Astrocyte of the hippocampus (primary cell): ENCODE measurements at regions not wholly inside any gene's neighbourhood (a gene's known extent, or its start where the extent isn't known, plus 50 kb on each side); places are given as distances from the start of the nearest gene placed in this dataset.
A peak's percentile ranks its signal among the peaks of the same experiment; 100 is the strongest.

Source experiments
- DNase-seq: peaks from one replicate; pipeline ENCODE4 v3.0.0; 2011; ENCODE audit warnings: low read depth, low spot score

GRCh38 chr2:163266772-163267171, 428.2 kb upstream of the KCNH7 start:
- peak; percentile 86 for DNase-seq

GRCh38 chr2:163265562-163265961, 427.0 kb upstream of the KCNH7 start:
- DNase-seq: no peak

- DNase-seq: peak; percentile 9
Measured at GRCh38 chr2:163264341-163264740, 425.8 kb upstream of the KCNH7 start.

GRCh38 chr2:163259489-163259888, 420.9 kb upstream of the KCNH7 start:
- no peak for DNase-seq

- no peak for DNase-seq
Measured at GRCh38 chr2:163255086-163255485, 416.5 kb upstream of the KCNH7 start.

- DNase-seq: no peak
Measured at GRCh38 chr2:163253621-163254285, 415.2 kb upstream of the KCNH7 start.

GRCh38 chr2:163252199-163252598, 413.6 kb upstream of the KCNH7 start:
- no peak for DNase-seq

GRCh38 chr2:163248376-163249253, 410.0 kb upstream of the KCNH7 start:
- peak; percentile 53 for DNase-seq

- DNase-seq: peak; percentile 14
Measured at GRCh38 chr2:163247847-163248220, 409.3 kb upstream of the KCNH7 start.

- peak; percentile 56 for DNase-seq
Measured at GRCh38 chr2:163247156-163247846, 408.7 kb upstream of the KCNH7 start.

GRCh38 chr2:163246135-163246534, 407.6 kb upstream of the KCNH7 start:
- no peak for DNase-seq

- DNase-seq: no peak
Measured at GRCh38 chr2:163236553-163236952, 398.0 kb upstream of the KCNH7 start.

GRCh38 chr2:163231666-163232065, 393.1 kb upstream of the KCNH7 start:
- no peak for DNase-seq

- DNase-seq: no peak
Measured at GRCh38 chr2:163213661-163214081, 375.1 kb upstream of the KCNH7 start.

GRCh38 chr2:163210430-163210918, 371.9 kb upstream of the KCNH7 start:
- no peak for DNase-seq

GRCh38 chr2:163207693-163208370, 369.3 kb upstream of the KCNH7 start:
- peak; percentile 13 for DNase-seq

GRCh38 chr2:163205589-163206254, 367.2 kb upstream of the KCNH7 start:
- DNase-seq: no peak

- DNase-seq: no peak
Measured at GRCh38 chr2:163200741-163201140, 362.2 kb upstream of the KCNH7 start.

GRCh38 chr2:163198972-163199371, 360.4 kb upstream of the KCNH7 start:
- DNase-seq: no peak

GRCh38 chr2:163198007-163198406, 359.4 kb upstream of the KCNH7 start:
- DNase-seq: no peak

GRCh38 chr2:163191372-163191771, 352.8 kb upstream of the KCNH7 start:
- peak; percentile 64 for DNase-seq
